HCT116 (cell line): ENCODE measurements at regions not wholly inside any gene's neighbourhood (a gene's known extent, or its start where the extent isn't known, plus 50 kb on each side); places are given as distances from the start of the nearest gene placed in this dataset.

ENCODE experiments used
- ATAC-seq: fragments of 200-7000 bp; cut with Tn5 transposase; 2 replicates; pipeline ENCODE4 v1.9.1; 2020; ENCODE audit warnings: mild to moderate bottlenecking, moderate library complexity
- BruUV-seq: library from RNA; stranded (reverse); fragments of 400-500 nt; replicated peaks from 2 replicates; lab custom pipeline; 2021; lab: Mats Ljungman, UMichigan
- CTCF ChIA-PET: fragments of 300-600 bp; sonication (Branson Sonifier 250); formaldehyde crosslinking; loops from one replicate; lab custom pipeline; 2021; ENCODE audit warnings: antibody characterized with exemption; lab: Charles Lee
- POLR2A ChIA-PET: fragments of 300-600, 350-600 bp; sonication (Branson Sonifier 250); formaldehyde crosslinking; loops from one replicate; lab custom pipeline; 2021; ENCODE audit warnings: antibody characterized with exemption; lab: Charles Lee
- RAD21 ChIA-PET, 2 experiments: fragments of 300-600 bp; sonication (Branson Sonifier 250); formaldehyde crosslinking; loops; one replicate each; lab custom pipeline; 2023; ENCODE audit warnings: low total read pairs in 2 of 2; ENCODE audit not compliant: uncharacterized antibody in 2 of 2, unreplicated experiment in 2 of 2, low non-redundant PET in 1 of 2; lab: Charles Lee
- DNase-seq: peaks from one replicate; pipeline ENCODE4 v3.0.0-alpha.2; 2010; ENCODE audit warnings: low read depth, low spot score
- H2AFZ ChIP-seq: fragments of 200-600 bp; shearing (Covaris generic), sonication (generic); 2 replicates; pipeline ENCODE4 v1.6.1; 2017; ENCODE audit warnings: low read depth, mixed run types, mixed read lengths, antibody characterized with exemption, low read length; ENCODE audit not compliant: poor library complexity, severe bottlenecking
- H3K27ac ChIP-seq: 2 replicates; pipeline ENCODE4 v1.5.1; 2012; ENCODE audit warnings: low read depth, low read length
- H3K27me3 ChIP-seq: fragments of 200-600 bp; sonication (generic); 2 replicates; pipeline ENCODE4 v1.6.1; 2016; ENCODE audit warnings: mixed run types, low read length, mixed read lengths; ENCODE audit not compliant: insufficient read depth
- H3K36me3 ChIP-seq, 2 experiments: fragments of 200-500 bp in 1 of 2; fragments of 200-600 bp in 1 of 2; sonication (Bioruptor generic) in 1 of 2; sonication (generic) in 1 of 2; 2 replicates each; pipeline versions ENCODE4 v1.5.1 to v1.6.1; 2014 to 2016; ENCODE audit warnings: low read length in 2 of 2, inconsistent platforms in 1 of 2, mixed read lengths in 1 of 2, mixed run types in 1 of 2; ENCODE audit not compliant: insufficient read depth in 2 of 2, control insufficient read depth in 1 of 2
- H3K4me1 ChIP-seq, 2 experiments: fragments of 200-600 bp in 1 of 2; sonication (generic) in 1 of 2; 2 replicates each; pipeline versions ENCODE4 v1.5.1 to v1.6.1; 2012 to 2017; ENCODE audit warnings: low read length in 2 of 2, inconsistent platforms in 1 of 2, mild to moderate bottlenecking in 1 of 2, mixed read lengths in 1 of 2, mixed run types in 1 of 2, moderate library complexity in 1 of 2; ENCODE audit not compliant: insufficient read depth in 2 of 2, control insufficient read depth in 1 of 2
- H3K4me2 ChIP-seq: fragments of 200-600 bp; sonication (generic); 2 replicates; pipeline ENCODE4 v1.6.1; 2017; ENCODE audit warnings: mixed run types, low read length, mixed read lengths
- H3K4me3 ChIP-seq, 2 experiments: fragments of 200-600 bp in 1 of 2; sonication (generic) in 1 of 2; replicated peaks in 1 of 2; 2 replicates each; pipeline ENCODE4 v1.5.1; 2011 to 2016; ENCODE audit warnings: low read length in 2 of 2, control low read depth in 1 of 2, low read depth in 1 of 2, mild to moderate bottlenecking in 1 of 2, mixed read lengths in 1 of 2, mixed run types in 1 of 2
- H3K79me2 ChIP-seq: fragments of 200-600 bp; sonication (generic); 2 replicates; pipeline ENCODE4 v1.6.1; 2017; ENCODE audit warnings: mild to moderate bottlenecking, mixed run types, low read length, moderate library complexity, mixed read lengths; ENCODE audit not compliant: insufficient read depth
- H3K9ac ChIP-seq: fragments of 200-600 bp; sonication (generic); 2 replicates; pipeline ENCODE4 v1.6.1; 2016; ENCODE audit warnings: low read length, mixed read lengths
- H3K9me2 ChIP-seq: fragments of 200-600 bp; sonication (generic), shearing (Covaris generic); 2 replicates; pipeline ENCODE4 v1.6.1; 2017; ENCODE audit warnings: mixed run types, mild to moderate bottlenecking, moderate library complexity; ENCODE audit not compliant: insufficient read depth
- H3K9me3 ChIP-seq, 2 experiments: fragments of 200-500 bp in 1 of 2; fragments of 200-600 bp in 1 of 2; sonication (Bioruptor generic) in 1 of 2; sonication (generic) in 1 of 2; 2 replicates each; pipeline ENCODE4 v1.6.1; 2014 to 2017; ENCODE audit warnings: low read length in 2 of 2, mixed read lengths in 2 of 2, inconsistent platforms in 1 of 2, low read depth in 1 of 2, mild to moderate bottlenecking in 1 of 2, mixed run types in 1 of 2, moderate library complexity in 1 of 2; ENCODE audit not compliant: control insufficient read depth in 1 of 2, insufficient read depth in 1 of 2
- H4K20me1 ChIP-seq: fragments of 200-600 bp; sonication (generic), shearing (Covaris generic); 2 replicates; pipeline ENCODE4 v1.6.1; 2017; ENCODE audit warnings: mixed run types, mild to moderate bottlenecking, moderate library complexity; ENCODE audit not compliant: insufficient read depth
- RAD21 ChIP-seq: IDR thresholded peaks from 2 replicates; pipeline ENCODE4 v1.6.1; 2012; ENCODE audit warnings: low read depth, mild to moderate bottlenecking
- ZNF274 ChIP-seq: fragments of 200-500 bp; sonication (Bioruptor generic); IDR thresholded peaks from 2 replicates; pipeline ENCODE4 v1.6.1; 2014; ENCODE audit warnings: mild to moderate bottlenecking, low read depth, low read length, inconsistent platforms
- intact Hi-C: fragments of 100-400 bp; cut with micrococcal nuclease; formaldehyde crosslinking; loops from 2 replicates; pipeline ENCODE4 v1.10.0; 2022

DNA sequence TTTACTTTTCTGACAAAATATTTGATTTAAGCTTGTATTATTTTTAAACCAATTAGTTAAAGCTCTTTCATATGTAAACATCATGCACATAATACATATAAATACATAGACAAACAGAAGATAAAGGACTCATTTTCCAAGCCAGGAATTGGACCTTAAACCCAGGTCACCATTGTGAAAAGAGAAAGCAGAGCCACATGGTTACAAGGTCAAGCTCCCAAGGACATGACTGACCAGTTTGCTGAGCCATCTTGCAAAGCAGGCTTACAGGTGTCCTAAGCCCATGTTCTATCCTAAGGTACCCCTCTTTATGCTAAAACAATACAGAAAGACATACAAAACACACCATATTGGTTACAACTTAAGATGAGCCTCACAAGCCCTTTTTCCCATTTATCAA lies 50.5 kb upstream of the DNAJC19 start:
- H3K9me2 ChIP-seq: no peaks in the 10 kb centered on the region
- no peak overlapping the region for H3K9ac ChIP-seq
- ChIA-PET POLR2A (no interaction called here), CTCF (no interaction called here), RAD21 (no interaction called here)
- no peak overlapping the region for H3K27ac ChIP-seq
- H3K4me3 ChIP-seq: no peak overlapping the region
- no peaks in the 10 kb centered on the region for H3K79me2 ChIP-seq
- no peak overlapping the region for H2AFZ ChIP-seq
- H3K27me3 ChIP-seq: no peaks in the 10 kb centered on the region
- no peaks in the 10 kb centered on the region for H3K36me3 ChIP-seq
- ATAC-seq (no peak), DNase-seq (no peak)
- H4K20me1 ChIP-seq: no peaks in the 10 kb centered on the region
- BruUV-seq: no TSS peak
- H3K4me1 ChIP-seq: no peaks in the 10 kb centered on the region
- H3K9me3 ChIP-seq: no peaks in the 10 kb centered on the region
- intact Hi-C loops: no loop called here
- no peak overlapping the region for H3K4me2 ChIP-seq
- TF ChIP-seq RAD21: no peak
- no peak for TF ChIP-seq ZNF274
